Testis (tissue), 2 donors: ENCODE measurements at regions not wholly inside any gene's neighbourhood (a gene's known extent, or its start where the extent isn't known, plus 50 kb on each side); places are given as distances from the start of the nearest gene placed in this dataset.
"Not testable (repeated sequence)": the region's sequence is repeated elsewhere in the genome, so short reads cannot be mapped to it uniquely, and the experiment has no call there.

Experiments used
- DNase-seq: peaks from one replicate; pipeline ENCODE4 v3.0.0-alpha.2; 2019
- H3K27ac ChIP-seq, 2 donors: fragments of 200-600 bp; sonication (generic); one replicate each; pipeline ENCODE4 v1.5.1; 2019
- H3K27me3 ChIP-seq: fragments of 200-600 bp; sonication (generic); one replicate; pipeline ENCODE4 v1.5.1; 2019
- H3K36me3 ChIP-seq: fragments of 200-600 bp; sonication (generic); one replicate; pipeline ENCODE4 v1.5.1; 2017; ENCODE audit warnings: low read depth; ENCODE audit errors: missing control alignments
- H3K4me1 ChIP-seq: fragments of 200-600 bp; sonication (generic); one replicate; pipeline ENCODE4 v1.5.1; 2019
- H3K4me3 ChIP-seq, 2 donors: fragments of 200-600 bp; sonication (generic); one replicate each; pipeline ENCODE4 v1.5.1; 2017 to 2019
- H3K9me3 ChIP-seq: fragments of 200-600 bp; sonication (generic); one replicate; pipeline ENCODE4 v1.5.1; 2017
- CTCF ChIP-seq, 3 experiments: fragments of 450-650 bp in 2 of 3; fragments of 200-600 bp in 1 of 3; sonication (generic) in 1 of 3; IDR thresholded peaks; one replicate each; pipeline ENCODE4 v1.5.1; 2016 to 2019; ENCODE audit warnings: antibody characterized with exemption in 3 of 3, mild to moderate bottlenecking in 2 of 3, moderate library complexity in 1 of 3
- POLR2A ChIP-seq: fragments of 450-650 bp; IDR thresholded peaks from one replicate; pipeline ENCODE4 v1.6.1; 2017; ENCODE audit warnings: antibody characterized with exemption, mild to moderate bottlenecking, moderate library complexity
- WGBS, 2 donors: methylation state at CpG; one replicate each; pipeline ENCODE4 v1.1.5; 2018; 5-methylcytosine and 5-hydroxymethylcytosine counted together
- intact Hi-C: fragments of 100-400 bp; cut with DNase I; formaldehyde crosslinking; loops from one replicate; pipeline ENCODE4 v1.15.1; 2023; ENCODE audit warnings: low total_unique reads

DNA sequence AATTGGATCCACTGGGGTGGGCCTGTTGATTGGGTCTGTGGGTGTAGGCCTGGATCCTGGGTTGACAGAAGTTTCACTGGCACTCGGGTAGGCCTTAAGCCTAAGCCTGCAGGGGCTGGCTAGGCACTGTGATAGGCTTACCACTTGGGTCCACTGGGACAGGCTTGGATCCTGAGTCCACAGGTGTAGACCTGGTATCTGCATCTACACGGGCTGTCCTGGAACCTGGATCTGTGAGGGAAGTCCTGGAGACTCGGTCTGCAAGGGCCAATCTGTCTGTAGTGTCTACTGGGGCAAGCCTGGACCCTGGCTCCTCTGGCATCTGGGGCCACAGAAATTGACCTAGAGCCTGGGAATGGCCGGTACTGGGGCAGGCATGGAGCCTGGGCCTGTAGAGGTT, 219.0 kb upstream of the NRG3 start:
- no peak overlapping the region for H3K4me3 ChIP-seq
- no peaks in the 10 kb centered on the region for H3K9me3 ChIP-seq
- H3K27ac ChIP-seq, result no peak overlapping the region
- no peaks in the 10 kb centered on the region for H3K27me3 ChIP-seq
- TF ChIP-seq CTCF (IDR thresholded peaks at IDR 0.05), result no peak
- intact Hi-C loops, result no loop called here
- H3K36me3 ChIP-seq, result no peaks in the 10 kb centered on the region
- H3K4me1 ChIP-seq, result no peaks in the 10 kb centered on the region
- WGBS, 2 donors, result 75 to 87% methylated on average over 1 to 4 of the region's 4 CpGs
- DNase-seq, result no peak

DNA sequence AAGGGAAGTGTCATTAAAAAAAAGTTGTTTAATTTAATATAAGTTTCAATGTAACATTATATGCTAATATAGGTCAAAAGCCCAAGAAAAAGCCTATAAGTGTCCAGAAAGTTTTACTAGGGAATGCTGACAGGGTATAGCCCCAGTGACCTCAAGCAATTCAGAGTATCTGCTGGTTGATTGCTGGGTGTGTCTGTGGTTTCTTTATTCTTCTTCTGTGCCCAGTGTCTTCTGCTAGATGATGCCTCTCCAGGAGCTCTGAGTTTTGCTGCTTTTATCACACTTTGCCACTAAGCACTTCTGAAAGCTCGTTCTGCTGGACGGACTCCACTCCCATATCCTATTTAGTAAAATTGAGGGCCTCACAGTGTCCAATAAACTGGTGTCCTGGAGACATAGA, 212.2 kb upstream of the NRG3 start:
- no peak overlapping the region for H3K4me3 ChIP-seq
- no peaks in the 10 kb centered on the region for H3K4me1 ChIP-seq
- TF ChIP-seq POLR2A (no peak), CTCF (IDR thresholded peaks at IDR 0.05) (no peak)
- no peaks in the 10 kb centered on the region for H3K9me3 ChIP-seq
- no peaks in the 10 kb centered on the region for H3K36me3 ChIP-seq
- DNase-seq, result no peak
- WGBS, 2 donors, result 85 to 92% methylated on average over 2 of the region's 2 CpGs
- no peaks in the 10 kb centered on the region for H3K27me3 ChIP-seq
- no peak overlapping the region for H3K27ac ChIP-seq
- intact Hi-C loops, result no loop called here

- WGBS, 2 donors, result 84 to 85% methylated on average over 1 of the region's 1 CpG
- H3K9me3 ChIP-seq, DNase-seq, H3K36me3 ChIP-seq, H3K27me3 ChIP-seq, intact Hi-C loops, H3K4me1 ChIP-seq, H3K27ac ChIP-seq, H3K4me3 ChIP-seq: not testable (repeated sequence)
Observed at GRCh38 chr10:81664800-81665199, 210.2 kb upstream of the NRG3 start.

GRCh38 chr10:81674941-81675340, 200.1 kb upstream of the NRG3 start:
- intact Hi-C loops, result no loop called here
- no peak overlapping the region for H3K4me3 ChIP-seq
- TF ChIP-seq CTCF (IDR thresholded peaks at IDR 0.05), result no peak
- no peak for TF ChIP-seq POLR2A
- H3K27me3 ChIP-seq, result no peaks in the 10 kb centered on the region
- 81 to 83% methylated on average over 4 of the region's 4 CpGs for WGBS, 2 donors
- no peak overlapping the region for H3K27ac ChIP-seq
- H3K36me3 ChIP-seq, result no peaks in the 10 kb centered on the region
- no peak for DNase-seq
- H3K4me1 ChIP-seq, result no peaks in the 10 kb centered on the region
- H3K9me3 ChIP-seq, result no peaks in the 10 kb centered on the region

- Histone ChIP-seq H3K4me3 (no peak overlapping the region), H3K9me3 (no peaks in the 10 kb centered on the region), H3K36me3 (no peaks in the 10 kb centered on the region), H3K4me1 (no peaks in the 10 kb centered on the region), H3K27ac (no peak overlapping the region), H3K27me3 (no peaks in the 10 kb centered on the region)
- TF ChIP-seq CTCF (IDR thresholded peaks at IDR 0.05) (no peak), POLR2A (no peak)
- intact Hi-C loops, result no loop called here
- WGBS, 2 donors, result 23 to 38% methylated on average over 1 of the region's 1 CpG
- no peak for DNase-seq
Observed at GRCh38 chr10:81679291-81679690, 195.7 kb upstream of the NRG3 start.
